BLaER1 treated with 17β-estradiol and CSF1 and Interleukin-3, amounts not matched to agents 10 nM and 100 nM (cell line): ENCODE measurements at regions not wholly inside any gene's neighbourhood (a gene's known extent, or its start where the extent isn't known, plus 50 kb on each side); places are given as distances from the start of the nearest gene placed in this dataset.

Experiments
- H3K27ac ChIP-seq, 11 experiments: shearing (Covaris generic); formaldehyde crosslinking; 2 replicates each; pipeline ENCODE4 v1.8.1; 2022
- H3K27me3 ChIP-seq, 11 experiments: shearing (Covaris generic); formaldehyde crosslinking; 2 replicates each; pipeline ENCODE4 v1.8.1; 2022
- H3K36me3 ChIP-seq, 11 experiments: shearing (Covaris generic); formaldehyde crosslinking; 2 replicates each; pipeline ENCODE4 v1.8.1; 2022
- H3K4me1 ChIP-seq, 10 experiments: shearing (Covaris generic); formaldehyde crosslinking; 2 replicates each; pipeline ENCODE4 v1.8.1; 2022
- H3K4me2 ChIP-seq, 11 experiments: shearing (Covaris generic); formaldehyde crosslinking; 2 replicates each; pipeline ENCODE4 v1.8.1; 2022
- H3K4me3 ChIP-seq, 10 experiments: shearing (Covaris generic); formaldehyde crosslinking; 2 replicates each; pipeline ENCODE4 v1.8.1; 2022
- H3K9ac ChIP-seq, 11 experiments: shearing (Covaris generic); formaldehyde crosslinking; 2 replicates each; pipeline ENCODE4 v1.8.1; 2022
- H3K9me3 ChIP-seq, 11 experiments: shearing (Covaris generic); formaldehyde crosslinking; replicated peaks in 1 of 11; 2 replicates each; pipeline ENCODE4 v1.8.1; 2022
- H4K20me1 ChIP-seq, 11 experiments: shearing (Covaris generic); formaldehyde crosslinking; 2 replicates each; pipeline ENCODE4 v1.8.1; 2022
- Cebpa-rat ChIP-seq, 11 experiments: shearing (Covaris generic); IDR thresholded peaks; 2 replicates each; pipeline ENCODE4 v1.8.1; 2022

- Histone ChIP-seq H4K20me1 (no peaks in the 10 kb centered on the region), H3K27ac (no peak overlapping the region), H3K27me3 (no peaks in the 10 kb centered on the region), H3K9me3 (no peaks in the 10 kb centered on the region), H3K4me2 (no peak overlapping the region), H3K36me3 (no peaks in the 10 kb centered on the region), H3K9ac (no peak overlapping the region), H3K4me1 (peaks cover 0 to 8% (median 0%) of the 10 kb centered on the region in 10 experiments; a peak in 3 of 20 replicates), H3K4me3 (no peak overlapping the region)
- no peak for TF ChIP-seq Cebpa-rat (IDR thresholded peaks at IDR 0.05)
Measured at GRCh38 chr5:117680426-117680825, 1105.8 kb upstream of the SEMA6A start.

GRCh38 chr5:117679046-117679445 lies 1104.4 kb upstream of the SEMA6A start:
- Histone ChIP-seq H3K27me3 (no peaks in the 10 kb centered on the region), H4K20me1 (no peaks in the 10 kb centered on the region), H3K4me1 (peaks cover 0 to 8% (median 0%) of the 10 kb centered on the region in 10 experiments; a peak in 3 of 20 replicates), H3K36me3 (no peaks in the 10 kb centered on the region), H3K9ac (no peak overlapping the region), H3K4me2 (no peak overlapping the region), H3K4me3 (no peak overlapping the region), H3K9me3 (no peaks in the 10 kb centered on the region), H3K27ac (no peak overlapping the region)
- no peak for TF ChIP-seq Cebpa-rat (IDR thresholded peaks at IDR 0.05)

- Histone ChIP-seq H3K9me3 (no peaks in the 10 kb centered on the region), H3K4me2 (no peak overlapping the region), H3K4me3 (no peak overlapping the region), H3K4me1 (no peaks in the 10 kb centered on the region), H3K36me3 (no peaks in the 10 kb centered on the region), H4K20me1 (no peaks in the 10 kb centered on the region), H3K27ac (no peak overlapping the region), H3K27me3 (no peaks in the 10 kb centered on the region), H3K9ac (no peak overlapping the region)
- no peak for TF ChIP-seq Cebpa-rat (IDR thresholded peaks at IDR 0.05)
Measured at GRCh38 chr5:117675646-117676045, 1101.0 kb upstream of the SEMA6A start.

GRCh38 chr5:117671551-117671950 lies 1096.9 kb upstream of the SEMA6A start:
- Histone ChIP-seq H4K20me1 (no peaks in the 10 kb centered on the region), H3K4me3 (no peak overlapping the region), H3K36me3 (no peaks in the 10 kb centered on the region), H3K27ac (no peak overlapping the region), H3K4me1 (no peaks in the 10 kb centered on the region), H3K9ac (no peak overlapping the region), H3K4me2 (no peak overlapping the region), H3K9me3 (no peaks in the 10 kb centered on the region), H3K27me3 (no peaks in the 10 kb centered on the region)
- no peak for TF ChIP-seq Cebpa-rat (IDR thresholded peaks at IDR 0.05)

GRCh38 chr5:117667105-117667504 lies 1092.5 kb upstream of the SEMA6A start:
- no peak overlapping the region for H3K4me2 ChIP-seq
- no peaks in the 10 kb centered on the region for H4K20me1 ChIP-seq
- no peak overlapping the region for H3K9ac ChIP-seq
- H3K9me3 ChIP-seq = no peaks in the 10 kb centered on the region
- TF ChIP-seq Cebpa-rat (IDR thresholded peaks at IDR 0.05) = no peak
- H3K27me3 ChIP-seq = no peaks in the 10 kb centered on the region
- H3K4me3 ChIP-seq = no peak overlapping the region
- no peaks in the 10 kb centered on the region for H3K4me1 ChIP-seq
- H3K27ac ChIP-seq = no peak overlapping the region
- no peaks in the 10 kb centered on the region for H3K36me3 ChIP-seq

GRCh38 chr5:117665121-117665520 lies 1090.5 kb upstream of the SEMA6A start:
- H4K20me1 ChIP-seq = no peaks in the 10 kb centered on the region
- no peak for TF ChIP-seq Cebpa-rat (IDR thresholded peaks at IDR 0.05)
- no peaks in the 10 kb centered on the region for H3K36me3 ChIP-seq
- no peak overlapping the region for H3K4me2 ChIP-seq
- H3K9me3 ChIP-seq = no peaks in the 10 kb centered on the region
- peaks cover 0 to 15% (median 0%) of the 10 kb centered on the region in 10 experiments; a peak in 7 of 20 replicates for H3K4me1 ChIP-seq
- H3K9ac ChIP-seq = no peak overlapping the region
- no peak overlapping the region for H3K27ac ChIP-seq
- H3K27me3 ChIP-seq = no peaks in the 10 kb centered on the region
- H3K4me3 ChIP-seq = no peak overlapping the region

- H3K4me3 ChIP-seq = no peak overlapping the region
- H3K4me1 ChIP-seq = peaks cover 0 to 15% (median 0%) of the 10 kb centered on the region in 10 experiments; a peak in 7 of 20 replicates
- no peak for TF ChIP-seq Cebpa-rat (IDR thresholded peaks at IDR 0.05)
- H3K4me2 ChIP-seq = no peak overlapping the region
- no peak overlapping the region for H3K9ac ChIP-seq
- no peaks in the 10 kb centered on the region for H3K36me3 ChIP-seq
- no peaks in the 10 kb centered on the region for H3K27me3 ChIP-seq
- H3K9me3 ChIP-seq = no peaks in the 10 kb centered on the region
- H3K27ac ChIP-seq = no peak overlapping the region
- H4K20me1 ChIP-seq = no peaks in the 10 kb centered on the region
Measured at GRCh38 chr5:117662361-117662760, 1087.7 kb upstream of the SEMA6A start.

GRCh38 chr5:117657541-117657940 lies 1082.9 kb upstream of the SEMA6A start:
- Histone ChIP-seq H3K9ac (no peak overlapping the region), H3K27me3 (no peaks in the 10 kb centered on the region), H3K4me2 (no peak overlapping the region), H3K36me3 (no peaks in the 10 kb centered on the region), H3K4me3 (no peak overlapping the region), H3K9me3 (no peaks in the 10 kb centered on the region), H3K4me1 (peaks cover 0 to 15% (median 0%) of the 10 kb centered on the region in 10 experiments; a peak in 7 of 20 replicates), H3K27ac (no peak overlapping the region), H4K20me1 (no peaks in the 10 kb centered on the region)
- no peak for TF ChIP-seq Cebpa-rat (IDR thresholded peaks at IDR 0.05)

GRCh38 chr5:117652958-117653280 lies 1078.3 kb upstream of the SEMA6A start:
- H4K20me1 ChIP-seq = no peaks in the 10 kb centered on the region
- H3K9ac ChIP-seq = no peak overlapping the region
- H3K4me1 ChIP-seq = no peaks in the 10 kb centered on the region
- TF ChIP-seq Cebpa-rat (IDR thresholded peaks at IDR 0.05) = no peak
- H3K4me3 ChIP-seq = no peak overlapping the region
- H3K9me3 ChIP-seq = no peaks in the 10 kb centered on the region
- no peaks in the 10 kb centered on the region for H3K36me3 ChIP-seq
- H3K27me3 ChIP-seq = no peaks in the 10 kb centered on the region
- no peak overlapping the region for H3K27ac ChIP-seq
- H3K4me2 ChIP-seq = no peak overlapping the region

- H3K4me2 ChIP-seq = no peak overlapping the region
- TF ChIP-seq Cebpa-rat (IDR thresholded peaks at IDR 0.05) = no peak
- no peak overlapping the region for H3K9ac ChIP-seq
- no peaks in the 10 kb centered on the region for H3K4me1 ChIP-seq
- H4K20me1 ChIP-seq = no peaks in the 10 kb centered on the region
- H3K9me3 ChIP-seq = no peaks in the 10 kb centered on the region
- no peaks in the 10 kb centered on the region for H3K36me3 ChIP-seq
- no peak overlapping the region for H3K4me3 ChIP-seq
- H3K27me3 ChIP-seq = no peaks in the 10 kb centered on the region
- H3K27ac ChIP-seq = no peak overlapping the region
Measured at GRCh38 chr5:117652036-117652957, 1077.7 kb upstream of the SEMA6A start.
